Ovary (tissue), 7 donors: ENCODE measurements at regions not wholly inside any gene's neighbourhood (a gene's known extent, or its start where the extent isn't known, plus 50 kb on each side); places are given as distances from the start of the nearest gene placed in this dataset.

Source experiments
- DNase-seq, 5 donors: peaks; one replicate each; pipeline ENCODE4 v3.0.0-alpha.2; 2019 to 2020
- H3K27ac ChIP-seq, 2 donors: fragments of 200-600 bp; one replicate each; pipeline versions ENCODE4 v1.5.1 to v1.8.0; 2019 to 2022
- H3K27me3 ChIP-seq: fragments of 200-600 bp; one replicate; pipeline ENCODE4 v1.8.0; 2022
- H3K36me3 ChIP-seq: fragments of 200-600 bp; sonication (generic); one replicate; pipeline ENCODE4 v1.5.1; 2019
- H3K4me1 ChIP-seq: one replicate; pipeline ENCODE4 v1.8.1; 2013; ENCODE audit warnings: mild to moderate bottlenecking, moderate library complexity; ENCODE audit not compliant: insufficient read depth
- H3K4me3 ChIP-seq: fragments of 200-600 bp; sonication (generic); one replicate; pipeline ENCODE4 v1.5.1; 2017
- H3K9me3 ChIP-seq, 2 donors: fragments of 200-600 bp in 1 of 2; sonication (generic) in 1 of 2; one replicate each; pipeline versions ENCODE4 v1.5.1 to v1.8.1; 2013 to 2019; ENCODE audit warnings: mild to moderate bottlenecking in 1 of 2, moderate library complexity in 1 of 2
- EP300 ChIP-seq: sonication (generic); formaldehyde crosslinking; IDR thresholded peaks from one replicate; pipeline ENCODE4 v1.6.1; 2017; ENCODE audit warnings: antibody characterized with exemption
- POLR2A ChIP-seq: fragments of 450-650 bp; IDR thresholded peaks from one replicate; pipeline ENCODE4 v1.6.1; 2017; ENCODE audit warnings: antibody characterized with exemption, mild to moderate bottlenecking, moderate library complexity
- WGBS, 3 donors: extraction: QIAGEN DNeasy Blood & Tissue Kit in 1 of 3; methylation state at CpG; one replicate each; pipeline versions ENCODE4 v1.1.5 to v1.1.7; 2013 to 2017; 5-methylcytosine and 5-hydroxymethylcytosine counted together
- intact Hi-C, 4 donors: fragments of 100-400 bp; cut with DNase I; formaldehyde crosslinking; loops; one replicate each; pipeline versions ENCODE4 v1.11.0 to v1.15.1; 2022 to 2023
- TF ChIP-seq, protein P1 (sequence below), 3 donors: fragments of 450-650 bp in 2 of 3; fragments of 200-600 bp in 1 of 3; IDR thresholded peaks; one replicate each; pipeline versions ENCODE4 v1.5.1 to v1.8.0; 2016 to 2022; ENCODE audit warnings: antibody characterized with exemption in 3 of 3, mild to moderate bottlenecking in 1 of 3
- donor health status: DM: no; HTN: no; CAD: no; lungs with moderate emphysema.
- donor health status: DM: no; HTN: no; CAD: no.
- donor health status: Bipolar disorder and iron deficiency.
- donor health status: DM: no; HTN: no; CAD: no.
- donor health status: DM: yes; HTN: yes; CAD: no.

GRCh38 chr16:73371584-73372319 is 323.8 kb upstream of the ZFHX3 start:
- Histone ChIP-seq H3K4me3 (no peak overlapping the region), H3K9me3 (no peaks in the 10 kb centered on the region), H3K27ac (no peak overlapping the region), H3K36me3 (no peaks in the 10 kb centered on the region), H3K27me3 (no peaks in the 10 kb centered on the region), H3K4me1 (no peaks in the 10 kb centered on the region)
- TF ChIP-seq EP300 = no peak
- no peak for TF ChIP-seq POLR2A
- TF ChIP-seq, protein P1, sequence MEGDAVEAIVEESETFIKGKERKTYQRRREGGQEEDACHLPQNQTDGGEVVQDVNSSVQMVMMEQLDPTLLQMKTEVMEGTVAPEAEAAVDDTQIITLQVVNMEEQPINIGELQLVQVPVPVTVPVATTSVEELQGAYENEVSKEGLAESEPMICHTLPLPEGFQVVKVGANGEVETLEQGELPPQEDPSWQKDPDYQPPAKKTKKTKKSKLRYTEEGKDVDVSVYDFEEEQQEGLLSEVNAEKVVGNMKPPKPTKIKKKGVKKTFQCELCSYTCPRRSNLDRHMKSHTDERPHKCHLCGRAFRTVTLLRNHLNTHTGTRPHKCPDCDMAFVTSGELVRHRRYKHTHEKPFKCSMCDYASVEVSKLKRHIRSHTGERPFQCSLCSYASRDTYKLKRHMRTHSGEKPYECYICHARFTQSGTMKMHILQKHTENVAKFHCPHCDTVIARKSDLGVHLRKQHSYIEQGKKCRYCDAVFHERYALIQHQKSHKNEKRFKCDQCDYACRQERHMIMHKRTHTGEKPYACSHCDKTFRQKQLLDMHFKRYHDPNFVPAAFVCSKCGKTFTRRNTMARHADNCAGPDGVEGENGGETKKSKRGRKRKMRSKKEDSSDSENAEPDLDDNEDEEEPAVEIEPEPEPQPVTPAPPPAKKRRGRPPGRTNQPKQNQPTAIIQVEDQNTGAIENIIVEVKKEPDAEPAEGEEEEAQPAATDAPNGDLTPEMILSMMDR (IDR thresholded peaks at IDR 0.05) = no peak
- intact Hi-C loops = no loop called here
- no peak for DNase-seq
- 89 to 95% (median 92%) methylated on average over 9 of the region's 9 CpGs for WGBS, 3 donors

DNA sequence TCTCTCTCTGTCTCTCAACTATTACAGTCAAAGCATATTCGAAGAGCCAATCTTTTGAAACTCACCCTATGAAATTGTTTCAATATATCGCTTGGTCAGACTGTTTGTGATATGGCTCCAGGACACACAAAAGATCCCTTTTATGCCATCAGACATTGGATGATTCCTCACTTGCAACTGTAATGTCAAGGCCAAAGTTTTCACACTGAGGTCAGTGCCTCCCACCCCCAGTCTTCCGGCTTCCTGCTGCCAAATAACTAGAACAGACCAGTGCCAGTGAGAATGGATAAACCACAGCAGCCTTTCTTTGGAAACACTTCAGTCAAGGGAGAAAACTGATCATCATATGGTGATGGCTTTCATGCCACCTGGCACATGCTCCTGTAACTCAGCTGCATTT is 321.9 kb upstream of the ZFHX3 start:
- Histone ChIP-seq H3K9me3 (no peaks in the 10 kb centered on the region), H3K4me3 (no peak overlapping the region), H3K36me3 (no peaks in the 10 kb centered on the region), H3K27me3 (no peaks in the 10 kb centered on the region), H3K27ac (no peak overlapping the region), H3K4me1 (no peaks in the 10 kb centered on the region)
- DNase-seq = no peak
- intact Hi-C loops = no loop called here
- 14 to 32% (median 28%) methylated on average over 3 of the region's 3 CpGs for WGBS, 3 donors
- no peak for TF ChIP-seq EP300
- TF ChIP-seq POLR2A = no peak
- TF ChIP-seq, protein P1 (IDR thresholded peaks at IDR 0.05) = no peak

DNA sequence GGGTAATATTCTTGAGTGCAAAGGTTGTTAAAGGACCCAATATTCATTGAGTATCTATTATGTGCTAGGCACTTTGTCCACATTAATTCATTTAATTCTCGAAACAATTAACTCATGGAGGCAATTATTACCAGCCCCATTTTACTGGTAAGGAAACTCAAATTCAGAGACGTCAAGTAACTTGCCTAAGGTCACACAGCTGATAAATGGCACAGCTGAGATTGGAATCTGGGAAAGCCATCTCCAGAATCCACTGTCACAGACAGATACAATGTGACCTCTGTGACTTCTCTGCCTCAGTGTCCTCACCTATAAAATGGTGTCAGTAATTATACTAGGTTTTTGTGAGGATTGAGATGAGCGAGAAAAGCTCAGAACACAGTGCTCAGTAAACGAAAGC is 320.8 kb upstream of the ZFHX3 start:
- intact Hi-C loops = no loop called here
- no peak for TF ChIP-seq EP300
- TF ChIP-seq, protein P1 (IDR thresholded peaks at IDR 0.05) = no peak
- TF ChIP-seq POLR2A = no peak
- H3K4me3 ChIP-seq = no peak overlapping the region
- no peaks in the 10 kb centered on the region for H3K27me3 ChIP-seq
- H3K4me1 ChIP-seq = no peaks in the 10 kb centered on the region
- WGBS, 3 donors = 87 to 97% (median 91%) methylated on average over 4 of the region's 4 CpGs
- no peaks in the 10 kb centered on the region for H3K9me3 ChIP-seq
- H3K27ac ChIP-seq = no peak overlapping the region
- DNase-seq = no peak
- no peaks in the 10 kb centered on the region for H3K36me3 ChIP-seq

GRCh38 chr16:73365016-73365551 is 317.2 kb upstream of the ZFHX3 start:
- Histone ChIP-seq H3K36me3 (no peaks in the 10 kb centered on the region), H3K27me3 (no peaks in the 10 kb centered on the region), H3K4me1 (no peaks in the 10 kb centered on the region), H3K4me3 (no peak overlapping the region), H3K9me3 (no peaks in the 10 kb centered on the region), H3K27ac (no peak overlapping the region)
- 4 to 20% (median 7%) methylated on average over 9 of the region's 9 CpGs for WGBS, 3 donors
- peak in 3 of 5 donors; percentile 10 to 22 (median 21) for DNase-seq
- intact Hi-C loops = no loop called here
- TF ChIP-seq, protein P1 (IDR thresholded peaks at IDR 0.05) = no peak
- TF ChIP-seq POLR2A = no peak
- no peak for TF ChIP-seq EP300
